HG03442 (cell line): ENCODE measurements at regions not wholly inside any gene's neighbourhood (a gene's known extent, or its start where the extent isn't known, plus 50 kb on each side); places are given as distances from the start of the nearest gene placed in this dataset.
"Not testable (repeated sequence)": the region's sequence is repeated elsewhere in the genome, so short reads cannot be mapped to it uniquely, and the experiment has no call there.

ENCODE experiments used
- ATAC-seq: cut with Tn5 transposase; IDR thresholded peaks from one replicate; pipeline ENCODE4 v1.9.1; 2021; ENCODE audit warnings: mild to moderate bottlenecking, moderate library complexity; ENCODE audit not compliant: unreplicated experiment

- not testable (repeated sequence) for ATAC-seq
These were observed 57.8 kb upstream of the SMIM30 start for GRCh38 chr7:113176180-113176579.

GRCh38 chr7:113175525-113176104 is 57.3 kb upstream of the SMIM30 start:
- ATAC-seq, result no peak

- no peak for ATAC-seq
These were observed 54.4 kb upstream of the SMIM30 start for GRCh38 chr7:113172726-113173125.

- ATAC-seq, result no peak
These were observed 52.2 kb upstream of the SMIM30 start for GRCh38 chr7:113170591-113170990.
